OCI-LY3 (cell line): ENCODE measurements at regions not wholly inside any gene's neighbourhood (a gene's known extent, or its start where the extent isn't known, plus 50 kb on each side); places are given as distances from the start of the nearest gene placed in this dataset.

Experiments used
- H2AFZ ChIP-seq: fragments of 200-600, 300-600 bp; shearing (Covaris generic); 2 replicates; pipeline ENCODE4 v1.6.0; 2014; ENCODE audit warnings: antibody characterized with exemption, low read depth, low read length
- H3K27ac ChIP-seq: fragments of 200-600, 300-600 bp; sonication (generic); 2 replicates; pipeline ENCODE4 v1.5.1; 2014; ENCODE audit warnings: mild to moderate bottlenecking, low read length, moderate library complexity, mixed read lengths
- H3K27me3 ChIP-seq: fragments of 200-600, 300-600 bp; sonication (generic); 2 replicates; pipeline ENCODE4 v1.6.1; 2014; ENCODE audit warnings: low read depth, low read length, mixed read lengths
- H3K36me3 ChIP-seq: fragments of 200-600, 300-600 bp; sonication (generic); replicated peaks from 2 replicates; pipeline ENCODE3; 2014; ENCODE audit warnings: low read depth, low read length, mixed read lengths
- H3K4me1 ChIP-seq: fragments of 300-600, 200-600 bp; sonication (generic); 2 replicates; pipeline ENCODE4 v1.6.1; 2014; ENCODE audit warnings: low read length, mixed read lengths
- H3K4me2 ChIP-seq: fragments of 200-600, 300-600 bp; sonication (generic); 2 replicates; pipeline ENCODE4 v1.6.1; 2014; ENCODE audit warnings: low read length, mixed read lengths
- H3K4me3 ChIP-seq: fragments of 300-600, 200-600 bp; sonication (generic); 2 replicates; pipeline ENCODE4 v1.5.1; 2014; ENCODE audit warnings: antibody characterized with exemption, mild to moderate bottlenecking, low read length, moderate library complexity
- H3K79me2 ChIP-seq: fragments of 300-600, 200-600 bp; shearing (Covaris generic); 2 replicates; pipeline ENCODE4 v1.6.1; 2014; ENCODE audit warnings: mild to moderate bottlenecking, low read length, mixed read lengths
- H3K9ac ChIP-seq: fragments of 300-600, 200-600 bp; shearing (Covaris generic); 2 replicates; pipeline ENCODE4 v1.6.0; 2014; ENCODE audit warnings: mild to moderate bottlenecking, low read length, moderate library complexity
- H3K9me3 ChIP-seq: fragments of 200-600, 300-600 bp; shearing (Covaris generic); 2 replicates; pipeline ENCODE4 v1.6.1; 2014; ENCODE audit warnings: low read length, mixed read lengths; ENCODE audit not compliant: insufficient read depth
- H4K20me1 ChIP-seq: fragments of 200-600, 300-600 bp; sonication (generic); 2 replicates; pipeline ENCODE4 v1.6.1; 2016; ENCODE audit warnings: low read length, mixed read lengths; ENCODE audit not compliant: insufficient read depth
- CTCF ChIP-seq: fragments of 200-600, 300-600 bp; sonication (generic); IDR thresholded peaks from 2 replicates; pipeline ENCODE4 v1.5.1; 2014; ENCODE audit warnings: antibody characterized with exemption, low read length, low read depth
- EZH2phosphoT487 ChIP-seq: fragments of 200-600 bp; shearing (Covaris generic); IDR thresholded peaks from 2 replicates; pipeline ENCODE4 v1.6.1; 2018; ENCODE audit warnings: antibody characterized with exemption, mixed run types, low read depth

- no peaks in the 10 kb centered on the region for H3K36me3 ChIP-seq
- no peak overlapping the region for H3K9ac ChIP-seq
- no peaks in the 10 kb centered on the region for H4K20me1 ChIP-seq
- no peaks in the 10 kb centered on the region for H3K9me3 ChIP-seq
- H3K4me3 ChIP-seq = no peak overlapping the region
- H3K4me2 ChIP-seq = peak overlapping the region; percentile 38
- TF ChIP-seq CTCF (no peak), EZH2phosphoT487 (no peak)
- H3K27ac ChIP-seq = 0 out of 2 replicates have a peak overlapping the region, but pooled peaks have one; percentile 12
- H3K79me2 ChIP-seq = no peaks in the 10 kb centered on the region
- H2AFZ ChIP-seq = peak overlapping the region; percentile 65; the same call in 1 of the 2 replicates
- H3K27me3 ChIP-seq = no peaks in the 10 kb centered on the region
- H3K4me1 ChIP-seq = peaks cover 43% of the 10 kb centered on the region
Observed at GRCh38 chr6:11411593-11411992, 126.0 kb upstream of the TMEM170B start.

- Histone ChIP-seq H3K27ac (peak overlapping the region; percentile 58), H3K4me3 (no peak overlapping the region)
- TF ChIP-seq EZH2phosphoT487 (no peak), CTCF (no peak)
Observed at GRCh38 chr6:11410539-11411307, 126.8 kb upstream of the TMEM170B start.

GRCh38 chr6:11409371-11409770 lies 128.2 kb upstream of the TMEM170B start:
- TF ChIP-seq CTCF (no peak), EZH2phosphoT487 (no peak)
- Histone ChIP-seq H3K4me2 (no peak overlapping the region), H4K20me1 (no peaks in the 10 kb centered on the region), H2AFZ (no peak overlapping the region), H3K79me2 (no peaks in the 10 kb centered on the region), H3K9ac (no peak overlapping the region), H3K27me3 (no peaks in the 10 kb centered on the region), H3K4me3 (no peak overlapping the region), H3K36me3 (no peaks in the 10 kb centered on the region), H3K9me3 (no peaks in the 10 kb centered on the region), H3K4me1 (peaks cover 48% of the 10 kb centered on the region), H3K27ac (no peak overlapping the region)

More at GRCh38 chr6:11410539-11411307, 126.8 kb upstream of the TMEM170B start:
- Histone ChIP-seq H3K9me3 (no peaks in the 10 kb centered on the region), H3K4me2 (peak overlapping the region; percentile 53), H3K4me1 (peaks cover 43% of the 10 kb centered on the region), H2AFZ (0 out of 2 replicates have a peak overlapping the region, but pooled peaks have one; percentile 44), H4K20me1 (no peaks in the 10 kb centered on the region), H3K9ac (0 out of 2 replicates have a peak overlapping the region, but pooled peaks have one; percentile 25), H3K79me2 (no peaks in the 10 kb centered on the region), H3K27me3 (no peaks in the 10 kb centered on the region), H3K36me3 (no peaks in the 10 kb centered on the region)

- Histone ChIP-seq H3K4me3 (no peak overlapping the region), H3K4me2 (no peak overlapping the region), H4K20me1 (no peaks in the 10 kb centered on the region), H2AFZ (no peak overlapping the region), H3K79me2 (no peaks in the 10 kb centered on the region), H3K27ac (no peak overlapping the region), H3K9ac (no peak overlapping the region), H3K27me3 (no peaks in the 10 kb centered on the region), H3K9me3 (no peaks in the 10 kb centered on the region), H3K36me3 (no peaks in the 10 kb centered on the region), H3K4me1 (peaks cover 35% of the 10 kb centered on the region)
- TF ChIP-seq EZH2phosphoT487 (no peak), CTCF (no peak)
Observed at GRCh38 chr6:11407414-11407813, 130.1 kb upstream of the TMEM170B start.
